Tibial nerve (tissue), 4 donors: ENCODE measurements at regions not wholly inside any gene's neighbourhood (a gene's known extent, or its start where the extent isn't known, plus 50 kb on each side); places are given as distances from the start of the nearest gene placed in this dataset.

Experiments used
- DNase-seq, 2 donors: peaks; one replicate each; pipeline ENCODE4 v3.0.0-alpha.2; 2019; ENCODE audit warnings: low spot score in 2 of 2
- H3K27ac ChIP-seq, 4 donors: fragments of 200-600 bp; sonication (generic) in 3 of 4; one replicate each; pipeline ENCODE4 v1.5.1; 2017 to 2019; ENCODE audit warnings: mild to moderate bottlenecking in 1 of 4
- H3K27me3 ChIP-seq, 2 donors: fragments of 200-600 bp; sonication (generic) in 1 of 2; one replicate each; pipeline versions ENCODE4 v1.5.1 to v1.6.0; 2017 to 2019
- H3K36me3 ChIP-seq, 3 donors: fragments of 200-600 bp; sonication (generic); one replicate each; pipeline ENCODE4 v1.5.1; 2018 to 2019
- H3K4me1 ChIP-seq, 4 donors: fragments of 200-600 bp; sonication (generic) in 3 of 4; one replicate each; pipeline ENCODE4 v1.5.1; 2017 to 2019
- H3K4me3 ChIP-seq, 4 donors: fragments of 200-600 bp; sonication (generic) in 3 of 4; one replicate each; pipeline ENCODE4 v1.5.1; 2017 to 2019; ENCODE audit warnings: mild to moderate bottlenecking in 1 of 4, moderate library complexity in 1 of 4
- H3K9me3 ChIP-seq, 4 donors: fragments of 200-600 bp; sonication (generic) in 3 of 4; one replicate each; pipeline ENCODE4 v1.5.1; 2017 to 2019
- CTCF ChIP-seq, 5 experiments: fragments of 200-600 bp in 3 of 5; fragments of 450-650 bp in 2 of 5; sonication (generic) in 3 of 5; IDR thresholded peaks; one replicate each; pipeline ENCODE4 v1.5.1; 2016 to 2019; ENCODE audit warnings: antibody characterized with exemption in 5 of 5, mild to moderate bottlenecking in 3 of 5, moderate library complexity in 2 of 5
- EP300 ChIP-seq, 2 donors: sonication (generic); formaldehyde crosslinking; IDR thresholded peaks; one replicate each; pipeline ENCODE4 v1.6.1; 2017; ENCODE audit warnings: antibody characterized with exemption in 2 of 2, mild to moderate bottlenecking in 1 of 2
- POLR2A ChIP-seq, 2 donors: fragments of 450-650 bp; IDR thresholded peaks; one replicate each; pipeline ENCODE4 v1.6.1; 2017; ENCODE audit warnings: antibody characterized with exemption in 2 of 2, mild to moderate bottlenecking in 2 of 2, moderate library complexity in 2 of 2
- WGBS, 2 donors: methylation state at CpG; one replicate each; pipeline ENCODE4 v1.1.5; 2018; 5-methylcytosine and 5-hydroxymethylcytosine counted together

DNA sequence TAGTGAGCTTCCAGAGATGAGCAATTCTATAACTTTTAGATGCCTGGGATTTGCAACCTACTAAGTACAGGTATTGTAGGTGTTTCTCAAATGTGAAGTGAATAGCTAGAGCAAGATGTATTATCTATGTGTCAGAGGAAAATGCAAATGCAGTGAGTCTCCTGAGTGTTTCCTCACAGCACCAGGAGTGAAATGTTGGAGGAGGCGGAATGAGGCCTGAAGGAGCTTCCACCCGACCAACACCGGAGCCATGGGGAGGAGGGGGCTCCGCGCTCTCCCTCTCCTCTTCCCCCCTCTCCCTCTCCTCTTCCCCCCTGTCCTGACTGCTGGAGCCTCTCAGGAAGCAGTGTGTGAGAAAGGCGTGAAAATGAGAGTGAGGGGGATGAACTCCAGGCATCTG lies 79.9 kb upstream of the RNF32 start:
- H3K27me3 ChIP-seq = no peaks in the 10 kb centered on the region
- WGBS, 2 donors = 40 to 42% methylated on average over 6 of the region's 6 CpGs
- TF ChIP-seq CTCF (IDR thresholded peaks at IDR 0.05) = no peak
- no peak for TF ChIP-seq POLR2A (IDR thresholded peaks at IDR 0.05)
- TF ChIP-seq EP300 (IDR thresholded peaks at IDR 0.05) = no peak
- DNase-seq = no peak
- H3K4me3 ChIP-seq = no peak overlapping the region
- no peak overlapping the region for H3K27ac ChIP-seq
- H3K36me3 ChIP-seq = peaks cover 0 to 6% (median 0%) of the 10 kb centered on the region in 3 donors
- no peaks in the 10 kb centered on the region for H3K4me1 ChIP-seq
- no peaks in the 10 kb centered on the region for H3K9me3 ChIP-seq

GRCh38 chr7:156560075-156560474 lies 80.5 kb upstream of the RNF32 start:
- TF ChIP-seq POLR2A (IDR thresholded peaks at IDR 0.05) = no peak
- no peak for TF ChIP-seq EP300 (IDR thresholded peaks at IDR 0.05)
- TF ChIP-seq CTCF (IDR thresholded peaks at IDR 0.05) = no peak
- Histone ChIP-seq H3K36me3 (peaks cover 0 to 6% (median 0%) of the 10 kb centered on the region in 3 donors), H3K27me3 (no peaks in the 10 kb centered on the region), H3K4me1 (no peaks in the 10 kb centered on the region), H3K27ac (no peak overlapping the region), H3K9me3 (no peaks in the 10 kb centered on the region), H3K4me3 (no peak overlapping the region)
- DNase-seq = no peak
- WGBS, 2 donors = 79 to 82% methylated on average over 9 of the region's 9 CpGs

GRCh38 chr7:156559001-156559400 lies 81.6 kb upstream of the RNF32 start:
- 96 to 97% methylated on average over 7 to 9 of the region's 9 CpGs for WGBS, 2 donors
- H3K9me3 ChIP-seq = no peaks in the 10 kb centered on the region
- DNase-seq = no peak
- H3K27me3 ChIP-seq = no peaks in the 10 kb centered on the region
- H3K27ac ChIP-seq = no peak overlapping the region
- no peaks in the 10 kb centered on the region for H3K4me1 ChIP-seq
- TF ChIP-seq EP300 (IDR thresholded peaks at IDR 0.05) (no peak), CTCF (IDR thresholded peaks at IDR 0.05) (no peak), POLR2A (IDR thresholded peaks at IDR 0.05) (no peak)
- H3K36me3 ChIP-seq = peaks cover 0 to 6% (median 0%) of the 10 kb centered on the region in 3 donors
- no peak overlapping the region for H3K4me3 ChIP-seq

- Histone ChIP-seq H3K4me3 (no peak overlapping the region), H3K9me3 (no peaks in the 10 kb centered on the region), H3K4me1 (no peaks in the 10 kb centered on the region), H3K27me3 (no peaks in the 10 kb centered on the region), H3K27ac (no peak overlapping the region), H3K36me3 (peaks cover 0 to 6% (median 0%) of the 10 kb centered on the region in 3 donors)
- 88 to 91% methylated on average over 4 of the region's 4 CpGs for WGBS, 2 donors
- DNase-seq = no peak
- TF ChIP-seq EP300 (IDR thresholded peaks at IDR 0.05) (no peak), POLR2A (IDR thresholded peaks at IDR 0.05) (no peak), CTCF (IDR thresholded peaks at IDR 0.05) (no peak)
Measured at GRCh38 chr7:156558198-156558597, 82.4 kb upstream of the RNF32 start.

DNA sequence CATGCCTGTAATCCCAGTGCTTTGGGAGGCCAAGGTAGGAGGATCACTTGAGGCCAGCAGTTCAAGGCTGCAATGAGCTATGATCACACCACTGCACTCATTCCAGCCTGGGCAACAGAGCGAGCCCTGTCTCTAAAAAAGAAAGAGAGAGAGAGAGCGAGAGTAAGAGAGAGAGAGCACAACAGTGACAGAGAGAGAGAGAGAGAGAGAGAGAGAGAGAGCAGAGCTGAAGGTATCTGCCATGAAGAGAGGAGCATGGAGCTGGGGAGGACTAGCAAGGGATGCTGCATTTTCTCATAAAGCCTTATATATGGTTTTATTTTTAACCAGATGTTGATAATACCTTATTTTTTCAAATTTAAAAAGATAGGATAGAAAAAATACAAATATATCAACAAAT lies 84.5 kb upstream of the RNF32 start:
- Histone ChIP-seq H3K4me3 (no peak overlapping the region), H3K27me3 (no peaks in the 10 kb centered on the region), H3K9me3 (no peaks in the 10 kb centered on the region), H3K27ac (no peak overlapping the region), H3K4me1 (no peaks in the 10 kb centered on the region), H3K36me3 (peaks cover 0 to 6% (median 0%) of the 10 kb centered on the region in 3 donors)
- no peak for DNase-seq
- 79 to 84% methylated on average over 2 of the region's 2 CpGs for WGBS, 2 donors
- TF ChIP-seq CTCF (IDR thresholded peaks at IDR 0.05) (no peak), POLR2A (IDR thresholded peaks at IDR 0.05) (no peak), EP300 (IDR thresholded peaks at IDR 0.05) (no peak)
